ENCODE measurements at regions not wholly inside any gene's neighbourhood (a gene's known extent, or its start where the extent isn't known, plus 50 kb on each side); places are given as distances from the start of the nearest gene placed in this dataset.

- Mint-ChIP-seq H3K4me3 (no peak overlapping the region), H3K27ac (no peak overlapping the region), H3K4me1 (no peaks in the 10 kb centered on the region), H3K9me3 (no peaks in the 10 kb centered on the region), H3K36me3 (peaks cover 0 to 4% (median 0%) of the 10 kb centered on the region in 3 donors), H3K27me3 (peaks cover 3 to 5% of the 10 kb centered on the region in 2 donors)
- no peak for DNase-seq
- Histone ChIP-seq H3K4me1 (ENCODE audit: insufficient read depth, low read length) (no peaks in the 10 kb centered on the region), H3K27me3 (ENCODE audit: insufficient read depth, low read length, poor library complexity, severe bottlenecking) (no peaks in the 10 kb centered on the region), H3K27ac (ENCODE audit: low read depth, low read length) (no peak overlapping the region), H3K4me3 (ENCODE audit: low read length) (no peak overlapping the region), H3K36me3 (ENCODE audit: insufficient read depth, low read length) (no peaks in the 10 kb centered on the region), H3K9me3 (ENCODE audit: low read length) (no peaks in the 10 kb centered on the region)
- ChIA-PET POLR2A (no interaction called here), CTCF (no interaction called here)
Observed at GRCh38 chr19:31152906-31153305, 196.3 kb downstream of the TSHZ3 start.

GRCh38 chr19:31149441-31149941, 199.7 kb downstream of the TSHZ3 start:
- H3K27ac ChIP-seq (ENCODE audit: low read depth, low read length): no peak overlapping the region
- ChIA-PET POLR2A (no interaction called here), CTCF (no interaction called here)
- H3K36me3 Mint-ChIP-seq: no peaks in the 10 kb centered on the region
- no peaks in the 10 kb centered on the region for H3K4me1 Mint-ChIP-seq
- no peaks in the 10 kb centered on the region for H3K36me3 ChIP-seq (ENCODE audit: insufficient read depth, low read length)
- H3K4me3 ChIP-seq (ENCODE audit: low read length): no peak overlapping the region
- H3K27ac Mint-ChIP-seq: no peak overlapping the region
- H3K9me3 ChIP-seq (ENCODE audit: low read length): no peaks in the 10 kb centered on the region
- H3K4me3 Mint-ChIP-seq: no peak overlapping the region
- H3K4me1 ChIP-seq (ENCODE audit: insufficient read depth, low read length): no peaks in the 10 kb centered on the region
- H3K27me3 ChIP-seq (ENCODE audit: insufficient read depth, low read length, poor library complexity, severe bottlenecking): no peaks in the 10 kb centered on the region
- H3K27me3 Mint-ChIP-seq: peaks cover 0 to 9% of the 10 kb centered on the region in 2 donors
- no peaks in the 10 kb centered on the region for H3K9me3 Mint-ChIP-seq
- DNase-seq: no peak

DNA sequence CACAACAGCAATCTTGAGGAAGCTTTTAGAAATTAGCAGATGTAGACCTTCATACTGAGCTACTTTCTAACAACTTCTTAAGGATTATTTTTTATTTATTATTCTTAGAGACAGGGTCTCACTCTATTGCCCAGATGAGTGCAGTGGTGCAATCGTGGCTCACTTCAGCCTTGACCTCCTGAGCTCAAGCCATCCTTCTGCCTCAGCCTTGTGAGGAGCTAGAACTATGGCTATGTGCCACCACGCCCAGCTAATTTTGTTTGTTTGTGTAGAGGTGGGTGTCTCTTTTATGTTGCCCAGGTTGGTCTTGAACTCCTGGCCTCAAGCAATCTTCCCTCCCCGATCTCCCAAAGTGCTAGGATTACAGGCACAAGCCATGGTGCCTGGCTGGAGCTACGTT, 200.6 kb downstream of the TSHZ3 start:
- H3K27me3 ChIP-seq (ENCODE audit: insufficient read depth, low read length, poor library complexity, severe bottlenecking): no peaks in the 10 kb centered on the region
- ChIA-PET CTCF (no interaction called here), POLR2A (no interaction called here)
- DNase-seq: no peak
- H3K9me3 ChIP-seq (ENCODE audit: low read length): no peaks in the 10 kb centered on the region
- Mint-ChIP-seq H3K36me3 (no peaks in the 10 kb centered on the region), H3K27ac (no peak overlapping the region), H3K27me3 (peaks cover 0 to 6% of the 10 kb centered on the region in 2 donors), H3K9me3 (no peaks in the 10 kb centered on the region), H3K4me3 (no peak overlapping the region), H3K4me1 (no peaks in the 10 kb centered on the region)
- H3K36me3 ChIP-seq (ENCODE audit: insufficient read depth, low read length): no peaks in the 10 kb centered on the region
- H3K4me3 ChIP-seq (ENCODE audit: low read length): no peak overlapping the region
- H3K27ac ChIP-seq (ENCODE audit: low read depth, low read length): no peak overlapping the region
- H3K4me1 ChIP-seq (ENCODE audit: insufficient read depth, low read length): no peaks in the 10 kb centered on the region

DNA sequence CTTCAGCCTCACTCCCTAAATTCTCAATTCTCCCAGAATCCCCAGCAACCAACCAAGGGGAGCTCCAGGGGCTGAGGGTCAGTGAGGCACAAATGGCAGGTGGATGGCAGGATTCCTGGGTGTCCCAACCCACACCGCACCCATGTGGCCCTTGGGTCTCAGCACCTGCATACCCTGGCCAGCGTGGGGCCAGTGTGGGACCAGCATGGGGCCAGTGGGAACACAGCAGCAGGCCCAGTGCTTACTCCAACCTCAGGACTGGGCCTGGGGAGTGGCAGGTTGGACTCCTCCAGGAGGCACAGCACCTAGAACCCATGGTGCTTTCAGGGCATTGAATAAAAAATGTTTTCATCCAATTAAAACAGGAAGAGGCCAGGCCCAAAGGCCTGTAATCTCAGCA, 202.0 kb downstream of the TSHZ3 start:
- DNase-seq: no peak
- H3K4me3 Mint-ChIP-seq: no peak overlapping the region
- Histone ChIP-seq H3K27me3 (ENCODE audit: insufficient read depth, low read length, poor library complexity, severe bottlenecking) (no peaks in the 10 kb centered on the region), H3K9me3 (ENCODE audit: low read length) (no peaks in the 10 kb centered on the region), H3K36me3 (ENCODE audit: insufficient read depth, low read length) (no peaks in the 10 kb centered on the region), H3K4me3 (ENCODE audit: low read length) (no peak overlapping the region), H3K27ac (ENCODE audit: low read depth, low read length) (no peak overlapping the region), H3K4me1 (ENCODE audit: insufficient read depth, low read length) (no peaks in the 10 kb centered on the region)
- CTCF ChIA-PET: no interaction called here
- H3K27ac Mint-ChIP-seq: no peak overlapping the region
- no peaks in the 10 kb centered on the region for H3K9me3 Mint-ChIP-seq
- peaks cover 0 to 6% of the 10 kb centered on the region in 2 donors for H3K27me3 Mint-ChIP-seq
- no peaks in the 10 kb centered on the region for H3K36me3 Mint-ChIP-seq
- POLR2A ChIA-PET: no interaction called here
- H3K4me1 Mint-ChIP-seq: no peaks in the 10 kb centered on the region

DNA sequence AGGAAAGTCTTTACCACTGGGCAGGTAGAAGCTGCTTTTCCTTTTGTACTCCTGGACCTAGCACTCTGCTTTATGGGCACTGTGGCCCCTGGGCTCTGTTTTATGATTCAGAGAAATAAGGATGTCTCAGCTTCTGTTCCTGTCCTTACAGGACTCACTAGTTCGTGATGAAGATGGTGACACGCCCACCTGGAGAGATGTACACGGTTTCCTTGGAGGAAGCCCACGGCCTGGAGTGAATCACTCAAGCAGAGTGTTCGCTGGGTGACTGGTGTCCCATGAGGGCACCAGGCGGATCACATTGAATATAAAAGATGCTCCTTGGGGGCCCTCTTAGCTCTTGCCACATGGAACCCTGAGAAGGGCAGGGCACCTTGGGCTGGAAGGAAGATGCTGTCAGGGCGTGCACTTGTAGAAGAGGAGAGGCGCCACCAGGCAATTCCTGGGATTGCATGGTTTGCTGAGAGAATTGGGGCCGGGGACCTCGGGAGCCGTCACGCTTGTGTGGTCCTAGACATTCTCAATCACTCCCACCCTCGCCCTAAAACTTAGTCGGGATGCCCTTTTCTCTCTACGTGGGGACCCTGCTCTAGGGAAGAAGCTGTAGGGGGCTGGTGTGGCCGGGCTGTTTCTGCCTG, 202.6 kb downstream of the TSHZ3 start:
- Histone ChIP-seq H3K36me3 (ENCODE audit: insufficient read depth, low read length) (no peaks in the 10 kb centered on the region), H3K27ac (ENCODE audit: low read depth, low read length) (no peak overlapping the region), H3K9me3 (ENCODE audit: low read length) (no peaks in the 10 kb centered on the region), H3K4me1 (ENCODE audit: insufficient read depth, low read length) (no peaks in the 10 kb centered on the region), H3K27me3 (ENCODE audit: insufficient read depth, low read length, poor library complexity, severe bottlenecking) (no peaks in the 10 kb centered on the region), H3K4me3 (ENCODE audit: low read length) (no peak overlapping the region)
- H3K4me1 Mint-ChIP-seq: no peaks in the 10 kb centered on the region
- no peaks in the 10 kb centered on the region for H3K9me3 Mint-ChIP-seq
- no peak for DNase-seq
- no peak overlapping the region for H3K4me3 Mint-ChIP-seq
- H3K36me3 Mint-ChIP-seq: no peaks in the 10 kb centered on the region
- CTCF ChIA-PET: interaction anchor here (0.8 kb wide), 1 partner anchor 13 kb away, joined by 3 read pairs; no protein-coding TSS in a partner anchor
- POLR2A ChIA-PET: no interaction called here
- no peak overlapping the region for H3K27ac Mint-ChIP-seq
- H3K27me3 Mint-ChIP-seq: peaks cover 1 to 6% of the 10 kb centered on the region in 2 donors

DNA sequence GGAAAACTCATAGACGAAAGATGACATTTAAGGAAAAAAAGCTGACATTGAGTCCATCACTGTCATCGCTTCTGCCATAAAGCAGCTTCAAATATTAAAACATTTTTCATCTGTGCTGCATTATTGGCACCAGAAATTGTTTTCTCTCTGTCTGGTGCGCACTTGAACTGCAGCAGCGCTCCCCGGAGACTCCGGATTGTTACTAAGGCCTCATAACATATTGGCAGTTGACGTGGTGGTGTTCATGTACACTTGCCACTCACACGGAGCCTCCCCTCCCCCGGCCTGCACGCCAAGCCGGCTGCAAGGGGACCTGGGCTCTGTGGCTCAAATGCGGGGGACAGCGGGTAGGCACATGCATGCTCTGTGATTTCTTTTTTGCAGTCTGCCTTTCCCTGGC, 203.2 kb downstream of the TSHZ3 start:
- Mint-ChIP-seq H3K4me1 (no peaks in the 10 kb centered on the region), H3K27me3 (peaks cover 4 to 6% of the 10 kb centered on the region in 2 donors), H3K36me3 (no peaks in the 10 kb centered on the region), H3K27ac (no peak overlapping the region), H3K4me3 (no peak overlapping the region), H3K9me3 (no peaks in the 10 kb centered on the region)
- CTCF ChIA-PET: interaction anchor here (0.8 kb wide), 1 partner anchor 13 kb away, joined by 3 read pairs; no protein-coding TSS in a partner anchor
- no peaks in the 10 kb centered on the region for H3K36me3 ChIP-seq (ENCODE audit: insufficient read depth, low read length)
- no peak overlapping the region for H3K4me3 ChIP-seq (ENCODE audit: low read length)
- no peaks in the 10 kb centered on the region for H3K27me3 ChIP-seq (ENCODE audit: insufficient read depth, low read length, poor library complexity, severe bottlenecking)
- no peaks in the 10 kb centered on the region for H3K9me3 ChIP-seq (ENCODE audit: low read length)
- H3K27ac ChIP-seq (ENCODE audit: low read depth, low read length): no peak overlapping the region
- no peaks in the 10 kb centered on the region for H3K4me1 ChIP-seq (ENCODE audit: insufficient read depth, low read length)
- DNase-seq: no peak
- POLR2A ChIA-PET: no interaction called here

GRCh38 chr19:31145007-31145406, 204.2 kb downstream of the TSHZ3 start:
- ChIA-PET CTCF (no interaction called here), POLR2A (no interaction called here)
- Histone ChIP-seq H3K4me1 (ENCODE audit: insufficient read depth, low read length) (no peaks in the 10 kb centered on the region), H3K27me3 (ENCODE audit: insufficient read depth, low read length, poor library complexity, severe bottlenecking) (no peaks in the 10 kb centered on the region), H3K9me3 (ENCODE audit: low read length) (no peaks in the 10 kb centered on the region), H3K36me3 (ENCODE audit: insufficient read depth, low read length) (no peaks in the 10 kb centered on the region), H3K27ac (ENCODE audit: low read depth, low read length) (no peak overlapping the region), H3K4me3 (ENCODE audit: low read length) (no peak overlapping the region)
- Mint-ChIP-seq H3K4me1 (no peaks in the 10 kb centered on the region), H3K36me3 (no peaks in the 10 kb centered on the region), H3K27me3 (peaks cover 4 to 7% of the 10 kb centered on the region in 2 donors), H3K27ac (no peak overlapping the region), H3K9me3 (no peaks in the 10 kb centered on the region), H3K4me3 (no peak overlapping the region)
- DNase-seq: no peak

GRCh38 chr19:31144075-31144870, 205.0 kb downstream of the TSHZ3 start:
- Histone ChIP-seq H3K27ac (ENCODE audit: low read depth, low read length) (no peak overlapping the region), H3K27me3 (ENCODE audit: insufficient read depth, low read length, poor library complexity, severe bottlenecking) (no peaks in the 10 kb centered on the region), H3K9me3 (ENCODE audit: low read length) (no peaks in the 10 kb centered on the region), H3K36me3 (ENCODE audit: insufficient read depth, low read length) (no peaks in the 10 kb centered on the region), H3K4me3 (ENCODE audit: low read length) (no peak overlapping the region), H3K4me1 (ENCODE audit: insufficient read depth, low read length) (no peaks in the 10 kb centered on the region)
- no peak overlapping the region for H3K4me3 Mint-ChIP-seq
- no peaks in the 10 kb centered on the region for H3K9me3 Mint-ChIP-seq
- H3K36me3 Mint-ChIP-seq: no peaks in the 10 kb centered on the region
- H3K4me1 Mint-ChIP-seq: no peaks in the 10 kb centered on the region
- peak overlapping the region in 1 of 8 donors; percentile 8 for H3K27ac Mint-ChIP-seq
- ChIA-PET POLR2A (no interaction called here), CTCF (no interaction called here)
- peaks cover 8 to 9% of the 10 kb centered on the region in 2 donors for H3K27me3 Mint-ChIP-seq
- no peak for DNase-seq

All from CD8-positive, alpha-beta memory T cell (primary cell).